ENCODE measurements at regions not wholly inside any gene's neighbourhood (a gene's known extent, or its start where the extent isn't known, plus 50 kb on each side); places are given as distances from the start of the nearest gene placed in this dataset.
"Not testable (repeated sequence)": the region's sequence is repeated elsewhere in the genome, so short reads cannot be mapped to it uniquely, and the experiment has no call there.

GRCh38 chr16:88128556-88128955 lies 177.3 kb downstream of the BANP start:
- DNase-seq = no peak

- DNase-seq = not testable (repeated sequence)
Observed at GRCh38 chr16:88129133-88129532, 177.9 kb downstream of the BANP start.

- no peak for DNase-seq
Observed at GRCh38 chr16:88130016-88130415, 178.8 kb downstream of the BANP start.

GRCh38 chr16:88130681-88131080 lies 179.4 kb downstream of the BANP start:
- no peak for DNase-seq

- no peak for DNase-seq
Observed at GRCh38 chr16:88131256-88131655, 180.0 kb downstream of the BANP start.

- DNase-seq = no peak
Observed at GRCh38 chr16:88131966-88132365, 180.7 kb downstream of the BANP start.

- DNase-seq = no peak
Observed at GRCh38 chr16:88132836-88133506, 181.7 kb downstream of the BANP start.

- no peak for DNase-seq
Observed at GRCh38 chr16:88133507-88133843, 182.2 kb downstream of the BANP start.

GRCh38 chr16:88134172-88134898 lies 183.1 kb downstream of the BANP start:
- DNase-seq = not testable (repeated sequence)

- DNase-seq = not testable (repeated sequence)
Observed at GRCh38 chr16:88134899-88135682, 183.9 kb downstream of the BANP start.

GRCh38 chr16:88136211-88136713 lies 185.0 kb downstream of the BANP start:
- not testable (repeated sequence) for DNase-seq

GRCh38 chr16:88136939-88137338 lies 185.7 kb downstream of the BANP start:
- not testable (repeated sequence) for DNase-seq

- not testable (repeated sequence) for DNase-seq
Observed at GRCh38 chr16:88139141-88139540, 187.9 kb downstream of the BANP start.

- not testable (repeated sequence) for DNase-seq
Observed at GRCh38 chr16:88140195-88140594, 189.0 kb downstream of the BANP start.

GRCh38 chr16:88141580-88141979 lies 190.3 kb downstream of the BANP start:
- DNase-seq = no peak

GRCh38 chr16:88142056-88142935 lies 191.1 kb downstream of the BANP start:
- DNase-seq = not testable (repeated sequence)

GRCh38 chr16:88143122-88144027 lies 192.1 kb downstream of the BANP start:
- DNase-seq = not testable (repeated sequence)

- no peak for DNase-seq
Observed at GRCh38 chr16:88144028-88144511, 192.8 kb downstream of the BANP start.

GRCh38 chr16:88145376-88145775 lies 194.1 kb downstream of the BANP start:
- not testable (repeated sequence) for DNase-seq

GRCh38 chr16:88145824-88146405 lies 194.7 kb downstream of the BANP start:
- not testable (repeated sequence) for DNase-seq

- not testable (repeated sequence) for DNase-seq
Observed at GRCh38 chr16:88148078-88148477, 196.8 kb downstream of the BANP start.

Measured in activated CD4-positive, alpha-beta T cell treated with anti-CD3 and anti-CD28 coated beads, Interleukin-2, amount 50 U/mL, for 4 hours (primary cell).